ENCODE measurements at regions not wholly inside any gene's neighbourhood (a gene's known extent, or its start where the extent isn't known, plus 50 kb on each side); places are given as distances from the start of the nearest gene placed in this dataset.
"Not testable (repeated sequence)": the region's sequence is repeated elsewhere in the genome, so short reads cannot be mapped to it uniquely, and the experiment has no call there.

DNA sequence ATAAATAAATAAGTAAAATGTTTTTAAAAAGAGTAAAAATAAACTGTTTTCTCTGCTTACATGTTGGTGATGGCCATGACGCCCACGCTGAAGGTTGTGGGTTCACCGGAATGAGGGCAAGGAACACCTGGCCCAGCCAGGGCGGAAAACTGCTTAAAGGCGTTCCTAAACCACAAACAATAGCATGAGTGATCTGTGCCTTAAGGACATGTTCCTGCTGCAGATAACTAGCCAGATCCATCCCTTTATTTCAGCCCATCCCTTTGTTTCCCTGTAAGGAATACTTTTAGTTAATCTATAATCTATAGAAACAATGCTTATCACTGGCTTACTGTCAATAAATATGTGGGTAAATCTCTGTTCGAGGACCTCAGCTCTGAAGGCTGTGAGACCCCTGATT, 63.3 kb upstream of the CEP78 start:
- DNase-seq, result not testable (repeated sequence)

DNA sequence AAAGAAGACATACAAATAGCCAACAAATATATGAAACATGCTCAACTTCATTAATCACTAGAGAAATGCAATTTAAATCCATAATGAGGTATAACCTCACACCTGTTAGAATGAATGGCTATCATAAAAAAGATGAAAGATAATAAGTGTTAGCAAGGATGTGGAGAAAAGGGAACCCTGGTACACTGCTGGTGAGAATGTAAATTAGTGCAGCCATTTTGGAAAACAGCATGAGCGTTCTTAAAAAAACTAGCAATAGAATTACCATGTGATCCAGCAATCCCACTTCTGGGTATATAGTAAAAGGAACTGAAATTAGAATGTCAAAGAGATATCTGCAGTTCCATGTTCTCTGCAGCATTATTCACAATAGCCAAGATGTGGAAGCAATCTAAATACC, 64.2 kb upstream of the CEP78 start:
- DNase-seq, result no peak

DNA sequence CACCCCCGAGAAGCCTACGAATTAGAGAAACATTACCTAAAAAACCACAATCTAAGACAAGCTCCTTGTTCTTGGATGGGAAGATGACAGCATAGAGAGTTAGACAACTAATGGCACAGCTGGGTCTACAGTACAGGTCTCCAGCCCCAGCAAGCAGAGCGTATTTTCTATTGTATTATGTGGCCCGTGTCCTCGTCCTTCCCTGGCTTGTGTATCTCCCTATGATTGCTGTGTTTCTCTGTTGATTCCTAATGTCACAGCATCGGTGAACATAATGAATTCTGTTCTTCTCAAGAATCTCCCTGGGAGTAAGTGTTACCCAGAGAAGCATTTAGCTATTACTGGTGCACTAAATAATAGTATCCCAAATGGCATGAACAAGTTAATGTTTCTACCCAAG, 66.8 kb upstream of the CEP78 start:
- DNase-seq, result no peak

DNA sequence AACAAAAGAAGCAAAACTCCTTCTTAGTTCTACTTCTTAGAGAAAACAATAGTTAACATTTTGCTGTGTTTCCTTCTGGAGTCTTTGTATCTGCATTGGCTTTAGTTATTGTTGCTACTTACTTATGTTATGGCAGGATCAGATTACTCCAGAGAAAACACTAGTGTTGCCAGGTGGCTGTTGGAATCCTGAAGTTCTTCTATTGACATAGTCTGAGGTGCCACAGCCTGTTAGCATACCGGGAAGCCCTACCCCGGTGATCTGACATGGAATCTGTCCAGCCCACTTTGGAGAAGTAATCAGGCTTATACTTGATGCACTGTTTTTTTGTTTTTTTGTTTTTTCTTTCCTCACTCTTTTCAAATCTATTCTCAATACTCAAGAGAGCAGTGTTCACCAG, 68.5 kb upstream of the CEP78 start:
- DNase-seq, result no peak

DNA sequence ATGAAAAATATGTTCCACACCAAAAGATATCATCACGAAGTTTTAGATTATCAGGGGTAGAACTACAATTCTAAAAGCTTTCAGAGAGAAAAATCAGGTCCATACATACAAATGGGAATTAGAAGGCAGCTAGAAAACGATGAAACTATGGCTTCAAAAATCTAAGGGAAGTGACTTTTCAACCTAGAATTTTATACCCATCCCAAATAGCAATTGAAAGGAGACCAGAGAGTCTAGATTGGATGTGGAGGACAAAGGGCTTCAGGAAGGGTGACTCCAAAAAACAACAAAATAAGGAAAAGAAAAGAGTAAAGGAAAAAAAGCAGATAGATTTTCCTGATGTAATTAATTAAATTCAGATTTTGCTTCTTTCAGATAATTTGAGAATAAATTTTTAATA, 72.0 kb upstream of the CEP78 start:
- DNase-seq, result no peak

DNA sequence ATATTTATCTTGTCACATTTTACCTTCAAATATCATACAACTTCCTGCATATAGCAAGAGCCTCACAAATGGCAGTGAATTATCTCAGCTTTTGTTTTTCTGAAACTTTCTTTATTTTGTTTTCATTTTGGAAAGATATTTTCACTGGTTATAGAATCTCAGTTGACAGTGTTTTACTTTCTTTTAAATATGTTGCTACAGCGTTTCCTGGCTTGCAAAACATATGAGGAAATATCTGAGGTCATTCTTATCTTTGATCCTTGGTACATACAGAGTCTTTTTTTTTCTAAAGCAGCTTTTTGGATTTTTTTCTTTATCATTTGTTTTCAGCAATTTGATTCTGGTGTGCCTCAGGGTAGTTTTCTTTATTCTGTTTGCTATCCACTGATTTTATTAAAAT, 77.6 kb upstream of the CEP78 start:
- DNase-seq, result no peak

DNA sequence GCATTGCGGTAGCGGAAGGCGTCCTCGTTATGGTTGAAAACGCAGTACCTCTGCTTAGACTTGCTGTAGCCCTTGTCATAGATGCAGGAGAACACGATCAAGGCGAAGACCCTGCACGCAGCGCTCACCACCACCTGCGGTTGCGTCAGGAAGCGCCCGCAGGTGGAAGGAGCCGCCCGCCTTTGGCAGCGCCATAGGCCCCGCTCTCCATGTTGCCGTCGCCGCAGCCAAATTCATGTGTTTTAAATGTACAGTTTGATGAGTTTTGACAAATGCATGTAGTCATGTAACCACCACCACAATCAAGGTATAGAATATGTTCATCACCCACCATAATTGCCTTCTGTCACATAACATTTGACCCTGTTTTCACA, 84.9 kb upstream of the CEP78 start:
- no peak for DNase-seq

DNA sequence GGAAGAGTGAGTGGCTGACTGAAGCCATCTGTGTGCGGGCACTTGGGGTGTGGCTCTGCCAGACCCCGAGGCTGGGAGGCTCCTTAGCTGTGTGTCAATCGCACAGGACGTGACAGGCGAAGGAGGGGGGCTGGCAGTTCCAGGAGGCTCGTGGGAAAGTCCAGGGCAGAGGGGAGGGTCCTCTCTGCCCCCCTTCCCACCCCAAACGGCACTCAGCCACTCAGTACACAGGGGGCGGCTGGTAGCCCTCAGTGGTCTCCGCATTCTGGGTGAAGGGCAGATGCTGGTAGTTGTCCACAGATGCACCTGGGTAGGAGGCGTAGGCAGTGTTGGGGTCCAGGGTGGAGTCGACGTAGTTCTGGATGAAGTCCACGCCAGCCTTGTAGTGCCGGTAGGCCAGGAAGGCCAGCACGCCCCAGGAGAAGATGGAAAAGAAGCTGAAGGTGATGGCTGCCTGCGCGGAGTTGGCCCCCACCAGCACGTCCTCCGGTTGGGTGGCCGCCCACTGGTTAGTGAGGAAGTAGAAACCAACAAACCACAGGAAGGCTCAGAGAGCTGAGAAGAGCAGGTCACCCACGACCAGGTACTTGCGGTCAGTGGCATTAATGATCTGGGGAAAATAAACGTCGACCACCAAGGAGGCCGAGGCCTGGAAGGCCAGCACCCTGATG, 85.4 kb upstream of the CEP78 start:
- DNase-seq, result no peak

DNA sequence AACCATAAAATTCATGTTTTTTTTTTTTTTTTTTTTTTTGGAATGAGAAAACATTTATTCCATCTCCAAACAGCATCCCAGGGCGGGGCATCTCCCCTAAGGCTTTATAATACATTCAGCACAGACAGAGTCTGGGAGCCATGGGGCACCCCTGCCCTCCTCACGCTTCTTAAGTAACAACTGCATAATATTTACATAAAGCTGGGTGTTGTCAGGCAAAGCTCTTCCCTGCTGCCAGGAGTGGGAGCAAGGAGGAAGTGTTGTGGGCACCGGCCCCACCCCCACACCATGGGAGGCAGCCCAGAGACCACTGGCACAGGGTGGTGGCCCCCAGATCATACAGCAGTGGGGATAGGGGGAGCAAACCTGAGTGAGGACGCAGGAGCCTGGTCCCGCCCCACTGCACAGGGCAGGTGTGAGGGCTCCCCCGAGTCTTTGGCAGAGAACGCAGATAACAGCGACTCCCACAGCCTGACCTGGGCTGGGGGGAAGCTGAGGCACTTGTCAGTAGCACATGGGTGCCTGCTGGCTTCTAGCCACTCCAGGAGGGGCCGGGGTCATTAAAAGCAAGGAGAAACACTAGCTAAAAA, 86.1 kb upstream of the CEP78 start:
- no peak for DNase-seq

DNA sequence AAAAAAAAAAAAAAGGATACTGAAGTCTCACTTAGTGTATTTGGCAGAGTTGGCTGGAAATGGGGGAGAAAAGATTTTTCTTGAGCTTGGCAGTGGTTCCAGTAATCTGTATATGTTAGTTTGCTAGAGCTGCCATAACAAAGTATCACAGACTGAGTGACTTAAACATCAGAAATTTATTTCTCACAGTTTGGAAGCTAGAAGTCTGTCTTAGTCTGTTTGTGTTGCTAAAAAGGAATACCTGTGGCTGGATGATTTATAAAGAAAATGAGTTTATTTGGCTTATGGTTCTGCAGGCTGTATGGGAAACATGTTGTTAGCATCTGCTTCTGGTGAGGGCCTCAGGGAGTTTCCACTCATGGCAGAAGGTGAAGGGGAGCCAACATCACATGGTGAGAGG, 89.6 kb upstream of the CEP78 start:
- DNase-seq, result no peak

DNA sequence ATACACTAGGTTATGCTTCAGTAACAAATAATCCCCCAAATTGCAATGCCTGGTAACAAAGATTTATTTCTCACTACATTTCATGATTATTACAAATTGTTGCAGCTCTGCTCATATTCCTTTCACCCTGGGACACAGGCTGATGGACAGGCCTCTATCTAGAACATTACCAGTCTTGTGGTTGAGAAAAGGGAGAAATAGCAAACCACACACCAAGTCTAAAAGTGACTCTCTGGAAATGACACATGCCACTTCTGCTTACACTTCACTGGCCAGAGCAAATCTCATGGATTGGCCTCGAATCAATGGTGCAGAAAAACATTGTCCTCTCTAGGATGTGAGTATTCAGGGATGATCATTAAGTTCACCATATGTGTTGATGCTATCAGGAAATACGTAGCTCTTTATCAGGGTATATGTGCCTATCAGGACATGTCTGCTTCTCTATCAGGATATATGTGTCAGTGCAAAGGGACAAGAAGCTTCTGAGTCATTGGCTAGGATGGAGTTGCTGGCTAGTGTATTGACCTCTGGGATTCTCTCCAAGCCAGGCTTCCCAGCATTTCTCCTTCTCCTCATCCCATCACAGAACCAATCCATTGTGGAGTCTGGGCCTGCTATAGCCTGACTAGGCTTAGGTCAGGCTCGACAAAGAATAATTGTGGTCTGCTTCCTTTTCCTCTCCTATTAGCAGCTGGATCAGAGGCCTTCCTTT, 91.1 kb upstream of the CEP78 start:
- DNase-seq, result no peak

DNA sequence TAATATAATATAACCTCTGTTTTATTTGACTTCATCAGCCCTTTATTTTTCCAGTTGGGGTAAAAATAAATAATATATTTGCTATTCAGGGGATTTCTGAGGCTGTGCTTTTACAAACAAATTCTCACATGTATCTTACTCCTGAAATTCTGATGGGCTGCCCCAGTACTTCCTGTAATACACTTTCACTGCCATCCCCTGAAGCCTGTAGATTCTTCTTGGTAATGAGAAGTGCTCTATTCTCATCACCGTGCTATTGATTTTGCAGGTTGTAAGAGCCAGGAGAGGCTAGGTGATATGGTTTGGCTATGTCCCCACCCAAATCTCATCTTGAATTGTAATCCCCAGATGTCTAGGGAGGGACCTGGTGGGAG, 91.9 kb upstream of the CEP78 start:
- no peak for DNase-seq

DNA sequence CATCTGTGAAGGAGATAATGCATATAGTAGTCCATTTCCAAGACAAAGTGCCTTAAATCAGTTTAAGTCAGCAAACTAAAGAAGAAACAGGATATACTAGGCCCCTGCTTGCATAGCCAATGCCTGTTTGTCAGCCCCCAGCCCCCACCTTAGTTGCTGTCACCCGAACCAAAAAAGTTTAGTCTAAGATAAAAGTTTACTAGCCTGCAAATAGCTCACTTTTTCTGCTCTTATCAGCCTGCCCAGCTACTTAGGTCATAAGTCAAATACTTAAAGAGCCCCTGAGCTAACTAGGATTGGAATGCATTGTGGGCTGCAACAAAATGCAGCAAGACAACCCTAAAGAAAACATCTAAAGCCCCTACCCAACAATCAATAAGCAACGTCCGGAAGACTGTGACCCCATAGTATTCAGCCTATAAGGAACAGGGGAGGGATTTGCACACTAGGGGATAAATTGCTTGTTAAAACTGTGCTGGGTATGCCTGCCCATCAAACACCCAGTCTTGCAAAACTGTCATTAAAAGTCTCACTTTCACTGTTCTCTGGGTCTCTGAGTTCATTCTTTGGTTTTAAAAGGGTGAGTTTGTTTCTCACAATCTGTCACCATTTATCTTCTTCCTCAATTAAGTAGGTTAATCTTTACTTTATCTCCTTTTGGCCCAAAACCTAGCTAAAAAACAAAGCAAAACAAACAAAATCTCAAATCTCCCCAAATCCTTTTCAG, 92.4 kb upstream of the CEP78 start:
- no peak for DNase-seq

DNA sequence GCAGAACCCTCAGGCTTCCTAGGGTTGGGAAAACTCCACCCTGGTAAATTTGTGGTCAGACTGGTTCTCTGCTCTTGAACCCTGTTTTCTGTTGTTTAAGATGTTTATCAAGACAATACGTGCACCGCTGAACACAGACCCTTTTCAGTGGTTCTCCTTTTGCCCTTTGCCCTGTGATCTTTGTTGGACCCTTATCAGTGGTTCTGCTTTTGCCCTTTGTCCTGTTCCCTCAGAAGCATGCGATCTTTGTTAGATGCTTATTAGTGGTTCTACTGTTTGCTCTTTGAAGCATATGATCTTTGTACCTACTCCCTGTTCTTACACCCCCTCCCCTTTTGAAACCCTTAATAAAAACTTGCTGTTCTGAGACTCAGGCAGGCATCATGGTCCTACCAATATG, 93.6 kb upstream of the CEP78 start:
- DNase-seq, result not testable (repeated sequence)

DNA sequence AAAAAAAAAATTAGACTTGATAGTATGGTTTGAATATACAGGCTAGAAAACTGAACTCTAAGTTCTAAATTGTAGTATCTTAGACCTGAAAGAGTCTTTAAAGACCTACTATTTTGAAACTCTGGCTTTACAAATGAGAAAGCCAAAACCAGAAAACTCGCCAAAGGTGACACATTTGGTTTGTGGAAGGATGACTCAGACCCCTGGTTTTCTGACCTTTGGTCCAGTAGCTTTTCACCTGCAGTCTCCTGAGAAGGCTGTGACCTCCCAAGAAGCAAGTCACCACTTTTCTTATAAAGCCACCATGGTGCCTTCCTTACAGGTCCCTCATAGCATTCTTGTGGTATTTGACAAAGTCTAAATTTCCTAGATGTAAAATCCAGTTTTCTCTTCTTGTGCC, 102.1 kb upstream of the CEP78 start:
- DNase-seq, result no peak

DNA sequence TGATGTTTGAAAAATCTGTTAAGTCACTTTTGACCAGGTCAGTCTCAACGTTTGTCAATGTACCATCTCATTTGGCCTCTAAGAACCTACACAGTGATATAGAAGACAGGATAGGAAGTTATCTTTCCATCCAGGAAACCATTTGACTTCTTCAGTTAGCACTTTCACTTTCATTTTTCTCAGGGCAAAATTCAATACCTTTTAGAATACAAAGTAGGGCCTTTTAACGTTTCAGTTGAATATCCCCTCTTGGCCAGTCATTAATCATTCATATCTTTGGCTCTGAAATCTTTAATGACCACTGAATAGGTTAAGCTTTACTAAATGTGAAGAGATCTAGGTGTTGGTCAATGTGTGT, 101.1 kb upstream of the GNAQ start:
- DNase-seq, result no peak

DNA sequence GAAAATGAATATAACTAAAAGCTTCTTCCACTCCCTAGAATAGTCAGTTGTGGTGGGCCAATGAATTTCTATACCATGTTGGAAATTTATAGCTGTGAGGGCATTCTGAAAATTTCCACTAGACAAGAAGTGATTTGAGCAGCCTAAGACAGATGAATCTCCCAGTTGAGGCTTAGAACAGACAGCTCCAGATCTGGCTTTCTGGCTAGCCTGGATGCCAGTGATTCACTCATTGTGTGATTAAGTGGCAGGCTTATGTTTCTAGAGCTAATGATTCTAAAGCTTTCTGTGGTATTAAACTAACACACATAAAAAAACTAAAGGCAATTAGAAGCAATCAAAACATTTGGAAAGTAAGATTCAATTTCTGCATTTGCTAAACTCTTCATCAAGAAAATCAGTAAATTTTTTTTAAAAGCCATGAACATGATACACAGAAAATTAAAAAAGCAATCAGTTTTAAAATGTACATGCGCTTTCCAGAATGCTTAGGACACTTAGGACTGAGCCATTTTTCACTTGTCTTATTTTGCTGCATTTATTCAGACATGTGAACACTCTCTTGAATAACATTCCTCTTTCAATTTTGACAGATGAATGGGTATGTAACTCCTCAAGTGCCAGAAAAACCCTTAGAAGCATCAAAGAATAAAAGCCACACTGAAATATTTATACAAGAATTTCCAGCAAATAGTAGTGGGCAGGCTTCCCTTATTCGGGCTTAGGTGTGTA, 100.5 kb upstream of the GNAQ start:
- DNase-seq, result no peak

DNA sequence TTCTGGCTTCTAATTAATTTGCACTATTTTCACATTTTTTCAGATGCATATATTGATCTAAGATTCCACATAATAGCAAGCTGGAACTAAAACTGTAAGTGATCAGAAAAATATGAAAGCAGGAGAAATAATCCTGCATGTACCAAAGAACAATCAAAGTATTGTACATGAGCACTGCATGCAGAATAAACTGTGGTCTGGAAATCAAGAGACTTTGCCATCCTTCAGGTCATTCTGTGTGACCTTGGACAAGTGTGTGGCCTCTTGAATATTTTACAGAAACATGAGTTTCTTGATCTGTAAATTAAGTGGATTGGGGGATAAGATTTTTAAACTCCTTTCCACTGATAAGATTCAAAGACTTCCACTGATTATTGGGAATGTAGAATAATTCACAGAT, 99.2 kb upstream of the GNAQ start:
- no peak for DNase-seq

DNA sequence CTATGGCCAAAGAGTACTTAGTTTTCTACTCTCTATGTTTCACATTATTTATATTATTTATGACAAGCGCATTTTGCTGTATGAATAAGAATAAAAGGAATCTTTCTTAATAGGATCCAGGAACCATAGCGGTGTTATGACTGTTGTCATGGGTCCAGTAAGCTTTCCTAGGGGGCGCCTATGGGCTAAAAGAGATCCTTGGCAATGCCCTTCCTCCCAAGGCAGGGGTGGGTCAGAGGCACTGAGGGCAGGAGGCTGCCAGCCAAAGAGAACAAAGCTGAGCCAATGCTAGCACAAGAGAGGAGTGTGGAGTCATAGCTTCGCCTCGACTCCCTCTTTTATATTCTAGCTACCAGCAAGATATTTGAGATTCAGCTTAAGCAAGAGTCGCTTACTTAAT, 98.4 kb upstream of the GNAQ start:
- no peak for DNase-seq

DNA sequence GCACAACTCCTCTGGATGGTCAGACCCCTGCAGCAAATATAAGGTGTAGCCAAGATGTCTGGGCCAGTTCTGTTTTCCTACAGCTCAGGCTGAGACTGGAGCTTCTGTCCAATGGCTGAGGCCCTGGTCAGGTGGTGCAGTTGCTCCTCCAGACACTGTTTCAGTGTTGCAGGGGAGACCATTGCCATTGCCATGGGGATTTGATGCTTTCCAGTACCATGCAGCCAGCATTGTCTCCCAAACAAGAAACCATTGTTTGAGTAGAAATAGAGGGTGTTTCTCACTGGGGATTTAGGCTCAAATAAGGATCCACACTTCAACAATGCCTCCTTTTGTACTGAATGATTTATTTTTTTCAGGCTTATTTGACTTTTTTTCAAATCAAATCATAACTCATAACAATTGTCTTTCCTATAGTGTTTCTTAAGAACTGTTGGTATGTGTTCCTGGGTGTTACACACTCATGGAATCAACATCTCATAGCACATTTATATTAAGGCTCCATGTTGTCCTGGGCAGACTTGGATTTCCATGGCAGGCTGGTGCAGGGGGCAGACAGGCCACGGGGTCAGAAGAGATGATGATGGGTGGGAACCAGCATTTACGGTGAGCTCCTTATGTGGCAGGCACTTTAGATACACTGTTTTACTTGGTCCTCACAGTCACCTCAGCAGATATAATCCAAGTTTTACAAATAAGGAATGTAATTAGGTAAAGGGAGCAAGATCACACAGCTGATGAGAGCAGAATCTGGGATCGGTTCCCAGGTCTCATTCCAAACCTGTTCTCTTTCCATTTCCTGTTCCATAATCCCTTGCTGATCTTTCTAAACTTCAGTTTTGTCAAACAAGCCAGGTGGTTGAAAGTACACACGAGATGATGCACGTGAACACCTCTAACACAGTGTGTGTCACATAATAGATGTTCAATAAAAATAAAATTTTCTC, 95.9 kb upstream of the GNAQ start:
- DNase-seq, result no peak

DNA sequence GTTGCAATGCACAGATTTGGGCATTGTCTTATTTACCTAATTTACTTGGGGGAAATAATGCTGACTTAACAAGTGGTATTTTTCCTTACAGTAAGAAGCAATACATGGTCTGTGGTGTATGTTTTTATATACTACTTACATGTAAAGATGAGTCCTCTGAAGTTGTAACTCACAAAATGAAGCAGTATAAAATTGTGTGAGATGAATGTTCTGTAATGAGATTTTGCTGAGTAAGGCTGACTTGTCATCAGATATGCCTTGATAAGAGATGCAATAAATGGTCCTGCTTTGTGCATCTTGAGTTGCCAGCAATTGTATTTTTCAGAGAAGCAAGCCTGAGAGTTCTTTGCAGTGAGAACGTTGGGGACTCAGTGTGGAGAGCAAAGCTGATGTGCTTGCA, 92.2 kb upstream of the GNAQ start:
- DNase-seq, result no peak

DNA sequence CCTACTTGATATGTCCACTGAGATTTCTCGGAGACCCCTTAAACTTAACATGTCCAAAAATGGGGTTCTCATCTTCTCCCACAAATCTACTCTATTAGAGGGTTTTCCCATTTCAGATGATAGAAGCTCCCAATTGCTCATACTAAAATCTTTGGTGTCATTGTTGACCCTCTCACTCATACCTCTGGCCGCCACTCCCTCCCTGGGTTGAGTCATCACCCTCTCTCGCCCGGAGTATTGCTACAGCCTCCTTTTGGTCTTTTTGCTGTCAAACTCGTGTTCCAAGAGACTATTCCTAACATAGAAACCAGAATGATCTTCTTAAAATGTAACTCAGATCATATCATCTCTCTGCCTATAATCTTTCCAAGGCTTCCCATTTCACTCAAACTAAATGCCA, 91.0 kb upstream of the GNAQ start:
- no peak for DNase-seq

Measured in right forelimb (tissue), 1 donor.